Endothelial cell of umbilical vein (primary cell): ENCODE measurements at regions not wholly inside any gene's neighbourhood (a gene's known extent, or its start where the extent isn't known, plus 50 kb on each side); places are given as distances from the start of the nearest gene placed in this dataset.

ENCODE experiments used
- BruUV-seq: library from RNA; stranded (reverse); fragments of 400-500 nt; replicated peaks from 2 replicates; lab custom pipeline; 2021; lab: Mats Ljungman, UMichigan
- CTCF ChIA-PET: fragments of 300-600, 350-600 bp; sonication (Branson Sonifier 250); formaldehyde crosslinking; loops from one replicate; lab custom pipeline; 2021; ENCODE audit warnings: antibody characterized with exemption, inconsistent platforms; lab: Charles Lee
- POLR2A ChIA-PET: fragments of 300-600, 350-600 bp; sonication (Branson Sonifier 250); formaldehyde crosslinking; loops from one replicate; lab custom pipeline; 2021; ENCODE audit warnings: antibody characterized with exemption, inconsistent platforms; lab: Charles Lee
- DNase-seq: peaks from one replicate; pipeline ENCODE4 v3.0.0-alpha.2; 2011; ENCODE audit warnings: low read depth, low spot score
- FAIRE-seq: peaks from 2 replicates; lab custom pipeline; 2011; peaks lifted over from hg19 to GRCh38; lab: Jason Lieb, UNC
- H2AFZ ChIP-seq: 2 replicates; pipeline ENCODE4 v1.6.0; 2012; ENCODE audit warnings: low read depth, low read length, control low read depth, inconsistent platforms
- H3K27ac ChIP-seq: 2 replicates; pipeline ENCODE4 v1.5.1; 2011; ENCODE audit warnings: low read depth, mild to moderate bottlenecking, control low read depth, low read length, moderate library complexity; ENCODE audit not compliant: insufficient read depth
- H3K27me3 ChIP-seq, 2 experiments: 2 replicates each; pipeline versions ENCODE4 v1.6.0 to v1.6.1; 2011; ENCODE audit warnings: low read length in 2 of 2, mixed read lengths in 1 of 2; ENCODE audit not compliant: control insufficient read depth in 2 of 2, insufficient read depth in 2 of 2
- H3K36me3 ChIP-seq, 2 experiments: 2 replicates in 1 of 2; 3 replicates in 1 of 2; pipeline ENCODE4 v1.5.1; 2011; ENCODE audit warnings: low read length in 2 of 2, mild to moderate bottlenecking in 1 of 2, moderate library complexity in 1 of 2; ENCODE audit not compliant: control insufficient read depth in 2 of 2, insufficient read depth in 2 of 2; ENCODE audit errors: extremely low read depth in 1 of 2
- H3K4me1 ChIP-seq: 3 replicates; pipeline ENCODE4 v1.5.1; 2011; ENCODE audit warnings: mild to moderate bottlenecking, low read length; ENCODE audit not compliant: control insufficient read depth, insufficient read depth; ENCODE audit errors: extremely low read depth
- H3K4me2 ChIP-seq: 2 replicates; pipeline ENCODE4 v1.6.1; 2011; ENCODE audit warnings: low read length, control low read depth, mixed read lengths; ENCODE audit not compliant: insufficient read depth
- H3K4me3 ChIP-seq, 3 experiments: fragments of 200-600 bp in 1 of 3; sonication (generic), shearing (Covaris generic) in 1 of 3; replicated peaks in 1 of 3; 2 replicates each; pipeline ENCODE4 v1.5.1; 2011 to 2016; ENCODE audit warnings: control low read depth in 3 of 3, low read length in 3 of 3, mild to moderate bottlenecking in 2 of 3, inconsistent platforms in 1 of 3, low read depth in 1 of 3, moderate library complexity in 1 of 3; ENCODE audit not compliant: insufficient read depth in 1 of 3
- H3K79me2 ChIP-seq: 2 replicates; pipeline ENCODE4 v1.6.0; 2012; ENCODE audit warnings: low read length, inconsistent platforms; ENCODE audit not compliant: control insufficient read depth, insufficient read depth
- H3K9ac ChIP-seq: replicated peaks from 2 replicates; pipeline ENCODE3; 2011; ENCODE audit warnings: low read length, control low read depth; ENCODE audit not compliant: insufficient read depth; ENCODE audit errors: extremely low read depth
- H3K9me1 ChIP-seq: replicated peaks from 3 replicates; pipeline ENCODE4 v1.6.0; 2011; ENCODE audit warnings: mild to moderate bottlenecking, low read length; ENCODE audit not compliant: control insufficient read depth, insufficient read depth; ENCODE audit errors: extremely low read depth
- H3K9me3 ChIP-seq: replicated peaks from 2 replicates; pipeline ENCODE4 v1.5.1; 2012; ENCODE audit warnings: low read length, inconsistent platforms; ENCODE audit not compliant: control insufficient read depth, insufficient read depth
- H4K20me1 ChIP-seq: replicated peaks from 2 replicates; pipeline ENCODE3; 2011; ENCODE audit warnings: mild to moderate bottlenecking, low read length; ENCODE audit not compliant: control insufficient read depth, insufficient read depth; ENCODE audit errors: extremely low read depth
- CTCF ChIP-seq, 2 donors: IDR thresholded peaks; 1 replicate in 1 of 2; 2 replicates in 1 of 2; pipeline ENCODE4 v1.5.1; 2011; ENCODE audit warnings: low read length in 2 of 2, mild to moderate bottlenecking in 2 of 2, moderate library complexity in 2 of 2, control low read depth in 1 of 2, inconsistent platforms in 1 of 2, low read depth in 1 of 2; ENCODE audit not compliant: insufficient read depth in 1 of 2; ENCODE audit errors: extremely low read depth in 1 of 2
- EZH2 ChIP-seq: IDR thresholded peaks from 2 replicates; pipeline ENCODE4 v1.6.1; 2012; ENCODE audit warnings: borderline replicate concordance, low read depth, mild to moderate bottlenecking, moderate library complexity, low read length, inconsistent platforms; ENCODE audit not compliant: severe bottlenecking
- FOS ChIP-seq: IDR thresholded peaks from 2 replicates; pipeline ENCODE4 v1.6.1; 2011; ENCODE audit warnings: mild to moderate bottlenecking, low read length, moderate library complexity, borderline replicate concordance; ENCODE audit not compliant: insufficient read depth
- GATA2 ChIP-seq: IDR thresholded peaks from 2 replicates; pipeline ENCODE4 v1.7.0; 2011; ENCODE audit warnings: low read depth, mild to moderate bottlenecking, moderate library complexity, mixed read lengths, low read length; ENCODE audit not compliant: insufficient read length, insufficient read depth
- JUN ChIP-seq: IDR thresholded peaks from 2 replicates; pipeline ENCODE4 v1.6.1; 2011; ENCODE audit warnings: borderline replicate concordance, low read depth; ENCODE audit not compliant: insufficient read length, insufficient read depth
- MAX ChIP-seq: IDR thresholded peaks from 2 replicates; pipeline ENCODE4 v1.6.1; 2011; ENCODE audit not compliant: insufficient read depth, insufficient read length
- MYC ChIP-seq: IDR thresholded peaks from one replicate; pipeline ENCODE4 v1.6.1; 2011; ENCODE audit warnings: mild to moderate bottlenecking, low read depth, low read length
- POLR2A ChIP-seq: IDR thresholded peaks from 2 replicates; pipeline ENCODE4 v1.6.1; 2012; ENCODE audit warnings: low read depth, mild to moderate bottlenecking, control low read depth, low read length
- POLR2AphosphoS5 ChIP-seq: IDR thresholded peaks from 2 replicates; pipeline ENCODE4 v1.6.1; 2012; ENCODE audit warnings: low read depth, mild to moderate bottlenecking, control low read depth, low read length, moderate library complexity; ENCODE audit not compliant: insufficient read depth
- dilution Hi-C: fragments of 300-500 bp; cut with MboI; formaldehyde crosslinking; loops from one replicate; pipeline ENCODE4 v1.15.0; 2019; ENCODE audit warnings: low sequenced_read_pairs; ENCODE audit not compliant: extremely low pct_ligation_motif_present
- intact Hi-C: fragments of 100-400 bp; cut with micrococcal nuclease; formaldehyde crosslinking; loops from one replicate; pipeline ENCODE4 v1.10.0; 2022

GRCh38 chr7:125154930-125155329 is 225.3 kb upstream of the POT1 start:
- DNase-seq (no peak), FAIRE-seq (no peak)
- no TSS peak for BruUV-seq

GRCh38 chr7:125149151-125149550 is 219.5 kb upstream of the POT1 start:
- no peak overlapping the region for H2AFZ ChIP-seq
- intact Hi-C loops: no loop called here
- dilution Hi-C loops: no loop called here
- no TSS peak for BruUV-seq
- TF ChIP-seq JUN (no peak), GATA2 (no peak), FOS (no peak), EZH2 (no peak), MYC (no peak), MAX (no peak), CTCF (IDR thresholded peaks at IDR 0.05; ENCODE audit: extremely low read depth in 1 of 2, insufficient read depth in 1 of 2, low read depth in 1 of 2, low read length in 2 of 2) (no peak), POLR2AphosphoS5 (no peak), POLR2A (no peak)
- H3K27ac ChIP-seq: no peak overlapping the region
- no peaks in the 10 kb centered on the region for H3K4me1 ChIP-seq
- no peaks in the 10 kb centered on the region for H3K9me1 ChIP-seq
- no peaks in the 10 kb centered on the region for H3K27me3 ChIP-seq
- no peaks in the 10 kb centered on the region for H3K9me3 ChIP-seq
- H3K9ac ChIP-seq: no peak overlapping the region
- H4K20me1 ChIP-seq: no peaks in the 10 kb centered on the region
- no peak overlapping the region for H3K4me3 ChIP-seq
- DNase-seq: peak; percentile 9
- no peak overlapping the region for H3K4me2 ChIP-seq
- CTCF ChIA-PET: interaction anchor here (1.0 to 1.1 kb wide), 2 partner anchors 12 to 89 kb away, joined by 3 read pairs; no protein-coding TSS in a partner anchor
- no peak for FAIRE-seq
- no peaks in the 10 kb centered on the region for H3K36me3 ChIP-seq
- no peaks in the 10 kb centered on the region for H3K79me2 ChIP-seq
- POLR2A ChIA-PET: no interaction called here

More at GRCh38 chr7:125154930-125155329, 225.3 kb upstream of the POT1 start:
- intact Hi-C loops (no loop called here), dilution Hi-C loops (no loop called here)
- TF ChIP-seq EZH2 (no peak), FOS (no peak)
- Histone ChIP-seq H3K4me1 (no peaks in the 10 kb centered on the region), H3K27me3 (no peaks in the 10 kb centered on the region), H3K4me3 (no peak overlapping the region), H4K20me1 (no peaks in the 10 kb centered on the region), H3K9me1 (no peaks in the 10 kb centered on the region), H3K9me3 (no peaks in the 10 kb centered on the region), H3K79me2 (no peaks in the 10 kb centered on the region), H3K9ac (no peak overlapping the region), H3K27ac (no peak overlapping the region), H2AFZ (no peak overlapping the region), H3K36me3 (no peaks in the 10 kb centered on the region), H3K4me2 (no peak overlapping the region)
- ChIA-PET POLR2A (no interaction called here), CTCF (no interaction called here)
